Astrocyte of the cerebellum (primary cell): ENCODE measurements at regions not wholly inside any gene's neighbourhood (a gene's known extent, or its start where the extent isn't known, plus 50 kb on each side); places are given as distances from the start of the nearest gene placed in this dataset.

ENCODE experiments used
- DNase-seq: peaks from one replicate; pipeline ENCODE4 v3.0.0-alpha.2; 2011; ENCODE audit warnings: low read depth
- H3K4me3 ChIP-seq: 2 replicates; pipeline ENCODE4 v1.5.1; 2011; ENCODE audit warnings: mild to moderate bottlenecking, low read depth, low read length, moderate library complexity
- in situ Hi-C: cut with HindIII; loops from 2 replicates; pipeline ENCODE4 v1.10.0; 2017; ENCODE audit warnings: low sequenced_read_pairs
- TF ChIP-seq, protein P1 (sequence below): IDR thresholded peaks from 2 replicates; pipeline ENCODE4 v1.5.1; 2012; ENCODE audit warnings: low read length, low read depth, moderate library complexity, mild to moderate bottlenecking; ENCODE audit errors: missing control alignments

DNA sequence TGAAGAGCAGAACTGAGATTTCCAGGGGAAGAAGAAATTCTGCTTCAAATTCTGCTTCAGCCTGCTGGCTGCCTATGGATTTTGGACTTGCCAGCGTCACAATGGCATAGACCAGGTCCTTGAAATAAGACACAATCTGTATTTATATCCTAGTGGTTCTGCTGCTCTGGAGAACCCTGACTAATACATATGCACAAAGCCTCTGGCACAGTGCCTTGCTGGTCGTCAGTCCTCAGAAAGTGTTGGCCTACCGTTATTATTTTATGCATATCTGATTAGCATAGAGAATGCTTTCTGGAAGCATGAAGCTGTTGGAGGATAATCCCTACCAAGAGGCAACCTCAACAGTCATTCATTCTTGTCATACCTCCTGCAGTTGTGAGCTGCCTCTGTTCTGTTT lies 213.7 kb downstream of the B3GLCT start:
- in situ Hi-C loops, result loop anchor here (25.0 kb wide), 1 partner anchor 176 kb away; no protein-coding TSS in a partner anchor
- peak; percentile 62 for DNase-seq
- TF ChIP-seq, protein P1, sequence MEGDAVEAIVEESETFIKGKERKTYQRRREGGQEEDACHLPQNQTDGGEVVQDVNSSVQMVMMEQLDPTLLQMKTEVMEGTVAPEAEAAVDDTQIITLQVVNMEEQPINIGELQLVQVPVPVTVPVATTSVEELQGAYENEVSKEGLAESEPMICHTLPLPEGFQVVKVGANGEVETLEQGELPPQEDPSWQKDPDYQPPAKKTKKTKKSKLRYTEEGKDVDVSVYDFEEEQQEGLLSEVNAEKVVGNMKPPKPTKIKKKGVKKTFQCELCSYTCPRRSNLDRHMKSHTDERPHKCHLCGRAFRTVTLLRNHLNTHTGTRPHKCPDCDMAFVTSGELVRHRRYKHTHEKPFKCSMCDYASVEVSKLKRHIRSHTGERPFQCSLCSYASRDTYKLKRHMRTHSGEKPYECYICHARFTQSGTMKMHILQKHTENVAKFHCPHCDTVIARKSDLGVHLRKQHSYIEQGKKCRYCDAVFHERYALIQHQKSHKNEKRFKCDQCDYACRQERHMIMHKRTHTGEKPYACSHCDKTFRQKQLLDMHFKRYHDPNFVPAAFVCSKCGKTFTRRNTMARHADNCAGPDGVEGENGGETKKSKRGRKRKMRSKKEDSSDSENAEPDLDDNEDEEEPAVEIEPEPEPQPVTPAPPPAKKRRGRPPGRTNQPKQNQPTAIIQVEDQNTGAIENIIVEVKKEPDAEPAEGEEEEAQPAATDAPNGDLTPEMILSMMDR, result no peak
- H3K4me3 ChIP-seq, result no peak overlapping the region

DNA sequence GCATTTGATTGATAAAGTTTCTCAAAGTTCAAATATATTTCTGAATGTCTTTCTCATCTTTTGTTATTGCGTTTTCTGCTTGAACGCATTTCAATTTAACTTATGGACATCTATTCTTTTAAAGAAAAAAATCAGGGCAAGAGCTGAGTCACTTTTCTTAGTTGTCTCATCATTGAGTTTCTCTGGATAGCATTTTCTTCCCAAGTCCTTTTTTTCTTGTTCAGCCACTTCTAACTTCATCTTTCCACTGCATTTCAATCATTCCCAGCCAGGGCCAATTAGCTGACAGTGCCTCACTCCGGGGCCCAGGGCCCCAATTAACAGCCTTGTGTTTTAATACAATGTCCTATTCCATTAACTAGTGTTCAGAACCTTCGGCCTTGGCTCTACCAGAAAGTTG lies 216.3 kb downstream of the B3GLCT start:
- no peak overlapping the region for H3K4me3 ChIP-seq
- DNase-seq, result no peak
- in situ Hi-C loops, result loop anchor here (25.0 kb wide), 1 partner anchor 179 kb away; no protein-coding TSS in a partner anchor
- TF ChIP-seq, protein P1, result no peak

DNA sequence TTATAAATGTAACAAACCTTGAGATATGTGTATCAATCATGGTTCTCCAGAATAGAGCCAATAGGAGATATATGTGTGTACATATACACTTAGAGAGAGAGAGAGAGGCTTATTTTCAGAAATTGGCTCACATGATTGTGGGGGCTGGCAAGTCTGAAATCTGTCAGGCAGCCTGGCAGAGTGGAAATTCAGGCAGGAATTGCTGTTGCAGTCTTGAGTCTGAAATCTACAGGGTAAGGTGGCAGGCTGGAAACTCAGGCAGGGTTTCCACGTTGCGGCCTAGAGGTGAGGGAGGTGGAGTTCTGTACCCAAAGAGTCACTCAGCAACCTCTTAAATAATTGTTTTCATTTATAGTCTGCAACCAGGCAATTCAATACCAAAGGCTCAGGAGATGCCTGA lies 218.4 kb downstream of the B3GLCT start:
- in situ Hi-C loops, result loop anchor here (25.0 kb wide), 1 partner anchor 181 kb away; no protein-coding TSS in a partner anchor
- H3K4me3 ChIP-seq, result no peak overlapping the region
- no peak for DNase-seq
- TF ChIP-seq, protein P1, result no peak

DNA sequence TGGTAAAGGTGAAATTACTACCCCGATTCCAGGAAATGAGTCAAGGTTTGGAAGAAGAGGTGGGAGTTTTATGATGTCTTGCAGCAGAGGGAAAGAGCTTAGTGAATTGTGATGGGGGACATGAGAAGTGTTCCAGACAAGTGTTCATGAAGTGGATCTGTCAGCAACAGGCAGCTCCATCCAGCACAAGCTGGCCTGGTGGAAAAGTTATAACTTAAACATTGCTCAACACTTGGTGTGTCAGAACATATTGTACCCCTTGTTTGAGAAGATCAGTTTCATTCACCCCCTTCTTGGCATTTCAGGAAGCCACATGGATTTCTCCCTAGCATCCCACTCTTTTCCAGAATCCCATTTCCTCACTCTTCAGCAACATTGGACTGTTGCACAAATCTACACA lies 222.0 kb downstream of the B3GLCT start:
- DNase-seq, result no peak
- H3K4me3 ChIP-seq, result no peak overlapping the region
- in situ Hi-C loops, result loop anchor here (25.0 kb wide), 1 partner anchor 184 kb away; no protein-coding TSS in a partner anchor
- TF ChIP-seq, protein P1, result no peak

DNA sequence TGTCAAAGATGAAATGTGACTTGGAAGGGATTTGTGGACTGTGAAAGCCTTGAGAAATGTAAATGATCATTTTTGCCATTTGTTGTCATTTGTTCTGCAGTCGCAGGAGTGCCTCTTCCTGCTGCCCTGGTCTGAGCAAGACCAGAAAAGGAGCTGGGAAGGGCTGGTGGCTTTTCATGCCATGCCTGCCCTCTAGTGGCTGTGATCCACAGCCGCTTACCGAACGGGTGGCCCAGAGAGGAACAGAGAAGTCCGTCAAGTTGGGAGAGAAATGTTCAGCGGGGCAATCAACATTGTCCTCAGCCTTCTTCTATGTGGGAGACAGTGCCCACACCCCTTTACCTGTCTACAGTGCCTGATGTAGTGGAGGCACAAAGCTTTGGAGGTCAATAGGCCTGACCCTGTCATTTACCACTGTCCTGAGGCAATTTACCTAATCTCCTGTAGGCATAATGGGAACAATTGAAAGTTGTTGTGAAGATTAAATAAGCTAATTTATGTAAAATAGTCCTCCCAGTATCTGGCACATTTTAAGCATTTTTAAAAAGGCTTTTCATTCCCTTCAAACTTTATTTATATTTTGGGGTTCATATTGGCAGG lies 224.5 kb downstream of the B3GLCT start:
- no peak overlapping the region for H3K4me3 ChIP-seq
- in situ Hi-C loops, result loop anchor here (25.0 kb wide), 1 partner anchor 187 kb away; no protein-coding TSS in a partner anchor
- DNase-seq, result peak; percentile 68
- TF ChIP-seq, protein P1, result peak; percentile 95

DNA sequence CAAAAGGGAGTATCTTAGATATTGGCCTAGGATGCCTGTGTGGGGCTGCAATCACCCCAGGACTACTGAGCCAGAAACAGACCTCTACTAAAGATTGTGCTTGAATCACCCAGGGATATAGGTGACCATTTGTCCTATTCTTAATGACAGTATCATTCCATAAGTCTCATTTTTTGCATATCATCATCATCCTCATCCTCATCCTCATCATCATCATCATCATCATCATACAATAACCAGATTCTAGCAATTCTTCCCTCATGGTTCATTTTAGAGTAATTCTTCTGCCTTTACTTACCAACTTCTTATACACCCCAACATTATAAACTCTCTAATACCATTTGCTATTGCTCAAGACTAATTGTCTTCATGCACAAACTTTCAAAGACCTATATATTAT lies 226.6 kb downstream of the B3GLCT start:
- H3K4me3 ChIP-seq, result no peak overlapping the region
- TF ChIP-seq, protein P1, result no peak
- no peak for DNase-seq
- in situ Hi-C loops, result no loop called here
